ENCODE measurements at regions not wholly inside any gene's neighbourhood (a gene's known extent, or its start where the extent isn't known, plus 50 kb on each side); places are given as distances from the start of the nearest gene placed in this dataset.
A peak's percentile ranks its signal among the peaks of the same experiment; 100 is the strongest.

GRCh38 chr2:83596592-83597282 is 862.3 kb downstream of the SUCLG1 start:
- no peak overlapping the region for H3K27ac ChIP-seq
- H3K36me3 ChIP-seq (replicated peaks; ENCODE audit: insufficient read depth, low read depth), result no peaks in the 10 kb centered on the region
- H2AFZ ChIP-seq, result no peak overlapping the region
- H3K9me3 ChIP-seq (ENCODE audit: low read depth), result no peaks in the 10 kb centered on the region
- no peak for DNase-seq (ENCODE audit: low spot score)
- H3K4me1 ChIP-seq (ENCODE audit: insufficient read depth), result peaks cover 7% of the 10 kb centered on the region
- no peaks in the 10 kb centered on the region for H3K79me2 ChIP-seq
- H3K4me3 ChIP-seq, result no peak overlapping the region
- H3K9me2 ChIP-seq (replicated peaks; ENCODE audit: insufficient read depth), result no peaks in the 10 kb centered on the region
- H3K27me3 ChIP-seq, result no peaks in the 10 kb centered on the region
- 74% methylated on average over 1 of the region's 1 CpG for WGBS (ENCODE audit: low lambda C conversion rate, missing lambda C conversion rate)
- no peak overlapping the region for H3K4me2 ChIP-seq
- TF ChIP-seq, protein P1, sequence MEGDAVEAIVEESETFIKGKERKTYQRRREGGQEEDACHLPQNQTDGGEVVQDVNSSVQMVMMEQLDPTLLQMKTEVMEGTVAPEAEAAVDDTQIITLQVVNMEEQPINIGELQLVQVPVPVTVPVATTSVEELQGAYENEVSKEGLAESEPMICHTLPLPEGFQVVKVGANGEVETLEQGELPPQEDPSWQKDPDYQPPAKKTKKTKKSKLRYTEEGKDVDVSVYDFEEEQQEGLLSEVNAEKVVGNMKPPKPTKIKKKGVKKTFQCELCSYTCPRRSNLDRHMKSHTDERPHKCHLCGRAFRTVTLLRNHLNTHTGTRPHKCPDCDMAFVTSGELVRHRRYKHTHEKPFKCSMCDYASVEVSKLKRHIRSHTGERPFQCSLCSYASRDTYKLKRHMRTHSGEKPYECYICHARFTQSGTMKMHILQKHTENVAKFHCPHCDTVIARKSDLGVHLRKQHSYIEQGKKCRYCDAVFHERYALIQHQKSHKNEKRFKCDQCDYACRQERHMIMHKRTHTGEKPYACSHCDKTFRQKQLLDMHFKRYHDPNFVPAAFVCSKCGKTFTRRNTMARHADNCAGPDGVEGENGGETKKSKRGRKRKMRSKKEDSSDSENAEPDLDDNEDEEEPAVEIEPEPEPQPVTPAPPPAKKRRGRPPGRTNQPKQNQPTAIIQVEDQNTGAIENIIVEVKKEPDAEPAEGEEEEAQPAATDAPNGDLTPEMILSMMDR (IDR thresholded peaks at IDR 0.05; ENCODE audit: poor library complexity), result no peak
- no peak for TF ChIP-seq EZH2 (IDR thresholded peaks at IDR 0.05; ENCODE audit: borderline replicate concordance)
- no peak for TF ChIP-seq EZH2phosphoT487 (IDR thresholded peaks at IDR 0.05; ENCODE audit: low read depth, severe bottlenecking, unreplicated experiment)
- H4K20me1 ChIP-seq (ENCODE audit: insufficient read depth, poor library complexity, severe bottlenecking), result no peaks in the 10 kb centered on the region

GRCh38 chr2:83595926-83596325 is 863.2 kb downstream of the SUCLG1 start:
- no peak overlapping the region for H2AFZ ChIP-seq
- H3K9me2 ChIP-seq (replicated peaks; ENCODE audit: insufficient read depth), result no peaks in the 10 kb centered on the region
- H3K79me2 ChIP-seq, result no peaks in the 10 kb centered on the region
- 36% methylated on average over 3 of the region's 3 CpGs for WGBS (ENCODE audit: low lambda C conversion rate, missing lambda C conversion rate)
- TF ChIP-seq EZH2 (IDR thresholded peaks at IDR 0.05; ENCODE audit: borderline replicate concordance), result no peak
- no peak for TF ChIP-seq EZH2phosphoT487 (IDR thresholded peaks at IDR 0.05; ENCODE audit: low read depth, severe bottlenecking, unreplicated experiment)
- TF ChIP-seq, protein P1 (IDR thresholded peaks at IDR 0.05; ENCODE audit: poor library complexity), result no peak
- H4K20me1 ChIP-seq (ENCODE audit: insufficient read depth, poor library complexity, severe bottlenecking), result no peaks in the 10 kb centered on the region
- H3K4me3 ChIP-seq, result no peak overlapping the region
- H3K27ac ChIP-seq, result no peak overlapping the region
- no peaks in the 10 kb centered on the region for H3K36me3 ChIP-seq (replicated peaks; ENCODE audit: insufficient read depth, low read depth)
- peak overlapping the region; percentile 20 for H3K4me2 ChIP-seq
- peaks cover 7% of the 10 kb centered on the region for H3K4me1 ChIP-seq (ENCODE audit: insufficient read depth)
- H3K9me3 ChIP-seq (ENCODE audit: low read depth), result no peaks in the 10 kb centered on the region
- no peaks in the 10 kb centered on the region for H3K27me3 ChIP-seq
- no peak for DNase-seq (ENCODE audit: low spot score)

DNA sequence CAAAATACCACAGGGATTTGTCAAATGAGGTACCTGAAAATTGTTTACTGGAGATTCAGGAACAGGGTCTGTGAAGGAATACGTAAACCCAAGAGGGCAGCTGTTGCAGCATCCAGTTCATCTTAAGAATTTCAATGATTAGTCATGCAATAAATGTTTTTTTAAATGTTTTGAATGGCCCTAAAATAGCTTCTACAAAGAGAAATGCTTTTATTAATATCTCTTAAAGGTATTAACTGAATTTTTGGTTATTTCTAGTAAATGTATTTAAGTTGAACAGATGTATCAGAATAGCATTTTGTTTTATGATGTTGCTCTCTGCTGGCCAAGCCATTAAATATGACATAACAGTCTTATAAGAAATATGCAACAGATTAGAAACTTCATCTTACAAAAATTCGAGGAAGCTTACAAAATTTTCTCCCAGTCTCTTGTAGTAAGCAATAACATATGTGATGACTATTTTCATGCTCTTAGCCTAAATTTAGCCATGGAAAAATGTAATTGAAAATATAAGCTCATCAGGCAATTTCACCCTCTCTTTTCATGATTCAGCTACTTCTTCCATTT is 863.9 kb downstream of the SUCLG1 start:
- H4K20me1 ChIP-seq (ENCODE audit: insufficient read depth, poor library complexity, severe bottlenecking), result no peaks in the 10 kb centered on the region
- H2AFZ ChIP-seq, result no peak overlapping the region
- no peaks in the 10 kb centered on the region for H3K36me3 ChIP-seq (replicated peaks; ENCODE audit: insufficient read depth, low read depth)
- no peaks in the 10 kb centered on the region for H3K9me3 ChIP-seq (ENCODE audit: low read depth)
- DNase-seq (ENCODE audit: low spot score), result no peak
- H3K4me1 ChIP-seq (ENCODE audit: insufficient read depth), result peaks cover 7% of the 10 kb centered on the region
- no peaks in the 10 kb centered on the region for H3K9me2 ChIP-seq (replicated peaks; ENCODE audit: insufficient read depth)
- H3K79me2 ChIP-seq, result no peaks in the 10 kb centered on the region
- peak overlapping the region; percentile 20 for H3K4me2 ChIP-seq
- TF ChIP-seq, protein P1 (IDR thresholded peaks at IDR 0.05; ENCODE audit: poor library complexity), result no peak
- no peak for TF ChIP-seq EZH2 (IDR thresholded peaks at IDR 0.05; ENCODE audit: borderline replicate concordance)
- TF ChIP-seq EZH2phosphoT487 (IDR thresholded peaks at IDR 0.05; ENCODE audit: low read depth, severe bottlenecking, unreplicated experiment), result no peak
- no peak overlapping the region for H3K27ac ChIP-seq
- H3K4me3 ChIP-seq, result no peak overlapping the region
- H3K27me3 ChIP-seq, result no peaks in the 10 kb centered on the region
- WGBS (ENCODE audit: low lambda C conversion rate, missing lambda C conversion rate), result 69% methylated on average over 2 of the region's 2 CpGs
